ENCODE measurements at regions not wholly inside any gene's neighbourhood (a gene's known extent, or its start where the extent isn't known, plus 50 kb on each side); places are given as distances from the start of the nearest gene placed in this dataset.

GRCh38 chrX:14274691-14275090 lies 245.0 kb upstream of the GEMIN8 start:
- Histone ChIP-seq H3K27me3 (ENCODE audit: control insufficient read depth in 2 of 2, insufficient read depth in 2 of 2, low read length in 2 of 2) (no peaks in the 10 kb centered on the region), H3K4me2 (ENCODE audit: insufficient read depth, low read length) (no peak overlapping the region), H4K20me1 (replicated peaks; ENCODE audit: control insufficient read depth, insufficient read depth, low read length) (no peaks in the 10 kb centered on the region), H3K9ac (ENCODE audit: insufficient read depth in 1 of 2, low read depth in 2 of 2, low read length in 2 of 2) (no peak overlapping the region), H3K9me3 (replicated peaks; ENCODE audit: control insufficient read depth, insufficient read depth, low read depth, low read length) (no peaks in the 10 kb centered on the region), H3K79me2 (ENCODE audit: control insufficient read depth, insufficient read depth, low read length) (no peaks in the 10 kb centered on the region), H2AFZ (ENCODE audit: low read depth, low read length) (no peak overlapping the region), H3K4me3 (no peak overlapping the region), H3K4me1 (replicated peaks in 1 of 2; ENCODE audit: control insufficient read depth in 2 of 2, insufficient read depth in 2 of 2, low read length in 2 of 2) (no peaks in the 10 kb centered on the region), H3K9me1 (ENCODE audit: control insufficient read depth, insufficient read depth, low read length) (no peaks in the 10 kb centered on the region), H3K36me3 (ENCODE audit: control insufficient read depth, insufficient read depth, low read length) (no peaks in the 10 kb centered on the region), H3K27ac (ENCODE audit: extremely low read depth, low read depth, low read length) (no peak overlapping the region)
- ChIA-PET POLR2A (no interaction called here), CTCF (ENCODE audit: low intra/inter-chr PET ratio) (no interaction called here)
- DNase-seq (ENCODE audit: extremely low read depth in 1 of 4, low spot score in 3 of 4) (no peak), ATAC-seq (no peak), FAIRE-seq (no peak)
- no peak for TF ChIP-seq JUNB (CRISPR knock-in tag; conservative IDR thresholded peaks at IDR 0.05)
- TF ChIP-seq MBD2 (IDR thresholded peaks at IDR 0.05; ENCODE audit: borderline replicate concordance, low read depth): no peak
- TF ChIP-seq CUX1 (CRISPR knock-in tag; IDR thresholded peaks at IDR 0.05): no peak
- no peak for TF ChIP-seq HNRNPL (IDR thresholded peaks at IDR 0.05; ENCODE audit: low read depth, low read length)
- TF ChIP-seq CTBP1 (IDR thresholded peaks at IDR 0.05; ENCODE audit: borderline replicate concordance): no peak
- TF ChIP-seq ZNF133 (CRISPR knock-in tag; IDR thresholded peaks at IDR 0.05): no peak
- no peak for TF ChIP-seq ZNF778 (CRISPR knock-in tag; IDR thresholded peaks at IDR 0.05)
- no peak for TF ChIP-seq CHCHD3 (CRISPR knock-in tag; IDR thresholded peaks at IDR 0.05)
- TF ChIP-seq FOXK1 (CRISPR knock-in tag; IDR thresholded peaks at IDR 0.05; ENCODE audit: borderline replicate concordance): no peak
- TF ChIP-seq RUNX1 (IDR thresholded peaks at IDR 0.05; ENCODE audit: low read depth): no peak
- no peak for TF ChIP-seq KLF10 (CRISPR knock-in tag; IDR thresholded peaks at IDR 0.05)
- TF ChIP-seq ZNF41 (CRISPR knock-in tag; conservative IDR thresholded peaks at IDR 0.05): no peak
- no TSS peak for BruUV-seq (replicated peaks)
- 0% methylated on average over 1 of the region's 1 CpG for WGBS (ENCODE audit: insufficient coverage, low coverage, missing lambda C conversion rate)
- in situ Hi-C loops (cut with MboI): no loop called here
- intact Hi-C loops (cut with micrococcal nuclease): no loop called here
